ENCODE measurements at regions not wholly inside any gene's neighbourhood (a gene's known extent, or its start where the extent isn't known, plus 50 kb on each side); places are given as distances from the start of the nearest gene placed in this dataset.

DNA sequence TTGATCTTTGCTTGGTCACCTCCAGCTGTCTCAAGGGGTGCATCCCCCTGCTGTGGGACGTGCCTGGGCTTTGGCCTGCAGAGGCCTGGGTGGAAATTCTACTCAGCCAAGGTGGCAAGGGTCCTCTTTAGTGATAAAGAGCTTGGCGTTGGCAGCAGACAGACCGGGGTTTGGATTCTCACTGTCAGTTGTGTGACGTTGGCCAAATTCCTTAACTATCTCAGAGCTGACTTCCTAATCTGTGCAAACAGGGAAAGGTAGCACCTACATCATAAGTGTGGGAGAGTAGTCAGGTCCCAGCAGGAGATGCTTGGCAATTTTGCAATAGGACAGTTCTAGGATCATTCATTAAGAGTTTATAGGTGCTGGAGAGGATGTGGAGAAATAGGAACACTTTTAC is 154.3 kb upstream of the GSC start:
- DNase-seq = no peak

DNA sequence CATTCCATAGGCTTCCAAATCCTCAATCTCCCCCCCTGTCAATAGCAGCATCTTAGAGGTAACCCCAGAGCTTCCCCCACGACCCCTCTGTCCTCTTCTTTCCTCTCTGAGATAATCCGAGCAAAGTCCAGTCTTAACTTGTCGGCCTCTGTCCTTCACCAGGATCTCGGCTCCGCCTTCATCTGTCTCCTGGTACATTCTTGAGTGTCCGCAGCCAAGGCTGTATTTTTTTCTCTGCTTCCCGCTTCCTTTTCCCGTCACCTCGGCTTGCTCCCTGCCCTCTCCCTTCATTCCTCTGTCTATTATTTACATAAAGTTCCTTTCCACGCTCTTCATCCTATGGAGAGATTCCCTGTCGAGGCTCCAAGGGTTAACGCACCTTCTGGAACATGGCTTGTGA is 153.9 kb upstream of the GSC start:
- no peak for DNase-seq

DNA sequence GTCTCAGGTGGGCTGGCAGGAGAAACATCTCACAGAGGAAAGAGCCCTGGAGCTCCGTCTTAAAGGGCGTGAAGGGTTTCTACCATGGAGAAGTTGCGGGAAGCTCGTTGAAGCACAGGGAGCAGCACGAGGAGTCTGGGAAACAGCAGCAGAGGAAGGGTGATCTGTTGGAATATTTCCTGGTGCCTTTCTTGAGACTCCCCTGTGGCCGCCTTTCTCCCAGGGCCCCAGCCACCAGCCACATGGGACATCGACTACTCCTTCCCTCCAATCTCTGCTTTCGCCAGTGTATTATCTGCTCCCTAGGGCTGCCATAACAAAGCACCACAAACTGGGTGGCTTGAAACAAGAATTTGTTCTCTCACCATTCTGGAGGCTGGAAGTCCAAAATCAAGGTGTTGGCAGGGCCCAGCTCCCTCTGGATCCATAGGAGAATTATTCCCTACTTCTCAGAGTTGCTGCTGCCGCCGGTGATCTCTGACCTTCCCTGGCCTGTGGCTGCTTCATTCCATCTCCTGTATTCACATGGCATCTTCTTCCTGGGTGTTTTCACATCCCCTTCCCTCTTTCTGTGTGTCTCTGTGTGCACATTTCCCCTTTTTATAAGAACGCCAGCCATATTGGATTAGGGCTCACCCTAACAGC is 152.8 kb upstream of the GSC start:
- DNase-seq = no peak

DNA sequence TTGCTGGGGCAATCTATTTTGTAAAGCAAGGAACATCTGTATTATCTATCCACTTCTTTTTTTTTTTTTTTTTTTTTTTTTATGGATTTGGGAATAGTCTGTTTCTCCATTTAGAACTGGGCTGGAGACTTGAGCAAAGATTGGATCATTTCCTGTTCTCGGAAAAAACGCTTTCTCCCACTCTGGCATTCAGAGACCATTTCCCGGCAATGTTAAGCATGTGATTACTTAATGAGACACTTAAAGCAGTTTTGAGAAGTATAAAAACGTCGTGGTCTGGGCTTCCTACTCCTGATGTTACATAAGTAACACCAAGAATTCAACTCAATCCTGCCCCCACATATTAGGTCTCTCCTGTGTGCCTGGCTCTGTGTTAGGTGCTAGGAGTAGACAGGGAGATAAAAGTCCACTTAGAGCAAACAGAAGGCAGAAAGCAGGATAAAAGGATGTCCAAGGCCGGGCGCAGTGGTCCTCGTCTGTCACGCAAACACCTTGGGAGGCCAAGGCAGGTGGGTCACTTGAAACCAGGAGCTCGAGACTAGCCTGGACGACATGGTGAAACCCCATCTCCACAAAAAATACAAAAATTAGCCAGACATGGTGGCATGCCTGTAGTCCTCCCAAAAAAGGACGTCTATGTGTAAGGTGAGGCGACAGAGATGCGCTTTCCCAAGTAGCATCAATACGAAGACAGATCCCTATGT is 152.1 kb upstream of the GSC start:
- DNase-seq = peak; percentile 79

DNA sequence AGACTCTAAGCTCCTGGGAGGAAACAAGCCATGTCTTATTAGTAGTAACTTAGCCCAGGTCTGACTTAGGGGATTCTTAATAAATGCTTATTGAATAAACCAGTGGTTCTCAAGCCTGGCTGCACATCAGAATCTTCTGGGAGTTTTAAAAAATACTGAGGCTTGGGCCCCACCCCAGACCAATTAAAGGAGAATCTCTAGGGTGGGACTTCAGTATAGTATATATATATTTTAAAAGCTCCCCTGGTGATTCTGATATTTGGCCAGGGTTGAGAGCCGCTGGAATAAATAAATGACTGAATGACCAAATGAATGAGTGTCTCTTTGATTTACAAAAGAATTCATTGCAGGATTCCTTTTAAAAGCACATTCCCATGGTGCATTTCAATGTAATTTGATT is 151.5 kb upstream of the GSC start:
- no peak for DNase-seq

DNA sequence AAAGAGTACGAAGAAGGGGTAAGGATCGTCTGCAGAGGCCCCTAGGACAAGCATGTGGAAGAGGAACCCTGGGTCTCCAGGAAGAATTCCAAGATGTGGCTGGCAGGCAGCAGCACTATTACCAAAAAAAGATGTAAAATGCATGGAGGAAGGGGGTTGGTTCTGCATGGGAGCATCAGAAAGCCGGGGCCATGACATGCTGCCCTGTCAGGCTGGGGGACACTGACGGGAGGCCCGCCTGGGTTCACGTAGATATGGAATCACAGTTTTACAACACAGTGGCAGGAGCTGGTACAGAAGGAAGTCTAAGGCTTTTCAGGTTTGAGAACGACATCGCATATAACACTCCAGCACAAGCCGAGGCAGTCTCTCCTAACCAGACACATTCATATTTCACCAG is 150.0 kb upstream of the GSC start:
- no peak for DNase-seq

DNA sequence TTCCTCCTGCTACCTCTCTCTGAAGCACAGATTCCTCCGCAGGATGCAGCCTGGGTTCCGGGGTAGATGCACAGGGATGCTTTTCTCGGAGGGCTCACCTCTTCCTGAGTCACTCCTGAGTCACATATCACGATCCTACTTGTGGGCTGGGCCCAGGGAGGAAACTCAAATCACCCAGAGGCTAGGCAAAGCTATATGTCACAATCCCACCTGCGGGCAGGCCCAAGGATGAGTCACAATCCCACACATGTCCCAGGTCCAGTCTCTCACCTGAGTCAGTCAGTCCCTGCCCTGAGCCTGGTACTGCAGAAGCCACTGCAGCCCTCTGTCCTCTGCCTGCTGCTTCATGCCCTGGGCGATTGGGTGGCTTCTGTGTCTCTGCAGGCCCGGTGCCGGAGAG is 149.0 kb upstream of the GSC start:
- DNase-seq = no peak

DNA sequence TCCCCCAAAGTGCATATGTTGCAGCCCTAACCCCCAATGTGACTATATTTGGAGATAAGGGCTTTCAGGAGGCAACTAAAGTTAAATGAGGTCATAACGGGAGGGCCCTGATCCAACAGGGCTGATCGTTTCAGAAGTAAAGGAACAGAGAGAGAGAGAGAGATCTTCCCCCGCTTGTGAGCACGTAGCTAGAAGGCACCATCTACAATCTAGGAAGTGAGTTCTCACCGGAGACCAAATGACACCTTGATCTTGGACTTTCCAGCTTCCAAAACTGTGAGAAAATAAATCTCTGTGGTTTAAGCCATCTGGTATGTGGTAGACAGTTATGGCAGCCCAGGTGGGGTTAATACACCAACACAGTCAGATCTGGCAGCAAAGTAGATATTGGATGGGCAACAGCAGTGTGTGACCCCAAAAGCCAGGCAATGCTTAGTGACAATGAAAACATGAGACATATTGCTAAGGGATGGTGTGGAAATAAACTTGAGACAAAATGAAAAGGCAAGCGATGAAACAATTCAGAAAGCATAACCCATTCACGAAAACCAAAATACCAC is 147.2 kb upstream of the GSC start:
- no peak for DNase-seq

DNA sequence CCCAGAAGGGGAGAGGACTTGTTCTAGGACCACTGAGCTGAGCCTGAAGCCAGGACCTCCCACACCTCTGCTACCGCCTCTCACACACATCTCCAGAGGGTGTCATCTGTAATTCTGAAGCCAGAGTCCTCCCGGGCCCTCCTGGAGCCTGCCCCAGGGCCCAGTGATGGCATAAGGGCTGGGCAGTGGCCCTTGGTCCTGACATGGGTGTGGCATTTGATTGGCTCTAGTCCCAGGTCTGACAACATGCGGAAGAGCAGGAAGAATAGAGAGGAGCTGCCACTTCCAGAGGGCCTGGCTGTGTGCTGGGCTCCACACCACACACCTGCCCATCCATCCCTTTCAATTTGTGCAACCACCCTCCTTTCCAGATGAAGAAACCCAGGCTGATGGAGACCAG is 144.3 kb upstream of the GSC start:
- DNase-seq = no peak

DNA sequence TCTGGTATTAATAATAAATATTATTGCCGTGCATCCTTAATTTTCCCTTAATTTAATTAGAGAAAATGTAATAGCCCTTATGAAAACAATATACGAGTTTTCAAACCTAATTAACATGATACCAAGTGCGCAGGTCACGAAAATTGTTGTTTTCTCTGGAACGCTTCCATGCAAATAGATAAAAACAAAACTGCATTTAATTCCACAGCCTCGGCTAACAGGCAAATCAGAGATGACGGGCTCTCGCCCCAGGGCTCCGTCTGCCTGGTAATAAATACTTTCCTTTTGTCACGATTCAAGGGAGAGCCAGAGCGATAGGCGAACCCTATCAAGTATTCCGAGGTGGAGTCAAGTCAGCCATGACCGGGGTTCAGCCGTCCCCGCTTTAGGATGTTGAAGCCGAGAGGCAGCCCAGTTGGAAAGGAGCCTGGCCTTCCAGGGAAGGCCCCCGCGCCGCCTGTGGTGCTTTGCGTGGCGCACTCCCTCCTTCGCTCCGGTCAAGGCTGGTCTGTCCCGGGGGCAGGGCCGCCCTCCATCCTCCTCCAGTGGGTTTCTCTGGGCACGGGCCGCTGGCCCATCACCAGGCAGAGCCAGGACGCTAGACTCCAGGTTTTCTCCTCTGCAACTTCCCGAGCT is 137.8 kb upstream of the GSC start:
- DNase-seq = no peak

DNA sequence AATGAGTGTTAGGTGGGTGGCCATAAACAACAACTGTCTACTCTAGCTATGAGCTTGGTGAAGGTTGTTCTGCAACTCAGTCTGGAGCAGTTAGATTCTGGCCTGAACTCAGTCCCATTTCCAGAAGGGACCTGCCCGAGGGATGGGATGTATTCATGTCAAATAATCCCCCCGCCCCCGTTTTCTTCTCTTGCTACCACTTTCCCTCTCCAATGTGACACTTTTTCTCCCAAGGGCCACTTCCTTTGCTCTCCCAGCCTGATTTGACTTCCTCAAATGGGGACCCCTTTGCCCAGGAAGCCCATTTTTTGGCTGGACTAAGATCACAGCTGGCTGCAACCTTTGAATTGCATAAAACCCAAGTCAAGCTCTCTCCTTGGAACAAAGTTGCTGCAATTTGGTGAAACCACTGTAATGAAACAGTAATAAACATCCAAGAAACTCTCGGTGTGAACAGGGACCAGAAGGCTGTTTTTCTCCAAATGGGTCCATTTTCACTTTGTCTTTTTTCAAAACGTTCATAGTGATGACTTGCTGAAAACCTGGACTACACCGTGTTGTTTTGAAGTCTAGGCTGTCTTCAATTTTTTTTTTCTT is 137.2 kb upstream of the GSC start:
- DNase-seq = no peak

DNA sequence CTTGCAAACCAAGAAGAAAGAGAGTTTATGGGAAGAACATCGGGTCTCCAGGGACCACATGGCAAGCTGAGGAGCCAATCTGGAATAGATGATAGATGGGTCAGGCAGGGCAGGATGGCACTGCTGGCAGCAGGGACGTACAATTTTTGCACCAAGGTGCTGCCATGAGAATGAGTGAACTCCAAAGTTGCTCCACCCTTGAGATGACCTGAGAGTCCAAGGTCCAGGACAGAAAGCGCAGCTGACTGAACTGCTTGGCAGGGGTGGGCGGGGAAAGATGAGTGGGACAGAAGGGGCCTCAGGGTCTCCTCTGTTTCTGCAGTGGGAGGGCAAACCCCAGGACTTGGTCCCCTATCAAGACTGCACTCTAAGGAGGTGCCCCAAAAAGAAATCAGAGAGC is 136.7 kb upstream of the GSC start:
- no peak for DNase-seq

DNA sequence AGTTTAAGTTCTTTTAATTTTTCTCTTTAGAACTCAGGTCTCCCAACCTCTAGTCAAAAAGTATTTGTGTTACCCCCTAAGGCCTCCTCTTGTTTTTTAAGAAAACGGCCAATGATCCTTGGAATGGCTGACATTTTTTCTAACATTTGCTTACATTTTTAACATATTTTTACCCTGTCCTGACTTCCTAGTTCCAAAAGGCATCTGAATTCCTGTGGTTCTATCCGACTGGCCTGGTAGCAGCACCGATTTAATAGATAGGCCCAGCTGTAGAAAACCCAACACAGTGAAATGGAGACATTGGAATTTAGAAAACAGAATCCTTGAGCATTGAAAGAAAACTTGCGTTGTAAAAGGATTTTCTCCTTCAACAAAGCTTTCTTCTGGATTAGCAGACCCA is 134.7 kb upstream of the GSC start:
- DNase-seq = no peak

DNA sequence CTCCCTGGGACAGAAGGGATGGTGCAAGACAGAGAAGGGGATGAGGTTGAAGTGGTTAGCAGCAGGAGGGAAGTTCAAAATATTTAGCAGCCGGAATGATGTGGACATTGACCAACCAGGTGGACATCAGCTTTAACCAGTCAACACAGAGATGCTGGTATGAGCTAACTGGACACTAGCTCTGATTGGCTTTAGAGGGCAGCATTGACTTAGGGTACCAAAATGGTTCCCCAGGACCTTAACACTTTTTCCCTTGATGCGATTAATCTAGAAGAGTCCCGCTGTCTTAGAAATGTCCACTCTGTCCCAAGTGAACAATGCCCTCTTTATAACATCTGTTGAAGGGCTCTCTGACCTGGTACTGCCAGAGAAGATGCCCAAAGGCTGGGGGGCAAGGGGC is 134.0 kb upstream of the GSC start:
- DNase-seq = no peak

DNA sequence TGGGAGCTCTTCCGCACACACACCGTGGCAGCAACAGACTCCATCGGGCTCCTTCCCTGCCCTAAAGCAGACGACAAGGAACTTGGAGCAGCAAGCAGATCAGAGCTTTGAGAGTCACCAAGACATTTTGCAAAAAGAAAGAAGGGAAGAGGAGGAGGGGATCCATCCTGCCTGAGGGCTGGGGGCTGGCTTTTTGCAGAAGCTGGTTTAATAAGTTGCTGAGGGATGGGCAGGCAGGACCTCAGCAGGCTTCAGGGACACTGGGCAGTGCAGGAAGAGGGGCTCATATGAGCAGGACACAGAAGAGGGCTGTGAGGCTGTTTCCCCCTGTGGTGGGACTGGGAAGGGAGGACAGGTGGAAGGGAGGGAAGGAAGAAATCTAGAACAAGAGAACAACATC is 133.4 kb upstream of the GSC start:
- no peak for DNase-seq

DNA sequence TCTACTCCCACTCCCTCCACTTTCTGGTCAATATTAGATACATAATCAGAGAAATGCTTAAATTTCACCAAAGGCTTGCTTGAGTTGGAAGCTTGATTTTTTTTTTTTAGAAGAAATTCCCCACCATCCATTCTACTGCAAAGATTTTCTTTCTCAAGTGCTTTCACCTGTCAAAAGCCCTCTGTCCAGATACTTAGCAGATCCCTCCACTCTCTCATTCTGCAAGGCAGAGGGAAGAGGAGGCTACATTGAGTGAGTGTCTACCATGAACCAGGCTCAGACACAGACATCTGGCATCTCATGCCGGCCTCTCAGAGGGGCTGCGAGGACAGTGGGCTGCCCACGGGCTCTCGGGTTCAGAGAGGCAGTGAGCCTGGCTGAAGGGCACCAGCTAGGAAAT is 127.6 kb upstream of the GSC start:
- DNase-seq = no peak

DNA sequence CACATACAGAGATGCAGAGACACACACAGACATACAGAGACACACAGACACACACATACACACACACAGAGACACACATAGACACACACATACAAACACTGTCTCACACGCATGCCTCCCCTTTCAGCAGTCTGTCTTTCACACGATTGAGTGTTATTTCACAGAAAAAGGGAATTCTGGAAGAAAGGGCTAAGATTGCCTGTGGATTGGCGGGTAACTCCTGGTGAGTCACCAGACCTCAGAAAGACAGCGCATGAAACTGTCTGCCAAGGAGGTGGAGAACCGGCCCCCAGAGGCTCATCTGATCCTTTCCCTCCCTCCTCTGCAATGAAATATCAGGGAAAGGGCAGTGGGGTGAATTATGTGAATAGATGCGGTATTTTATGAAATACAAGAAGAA is 127.2 kb upstream of the GSC start:
- DNase-seq = peak; percentile 28

DNA sequence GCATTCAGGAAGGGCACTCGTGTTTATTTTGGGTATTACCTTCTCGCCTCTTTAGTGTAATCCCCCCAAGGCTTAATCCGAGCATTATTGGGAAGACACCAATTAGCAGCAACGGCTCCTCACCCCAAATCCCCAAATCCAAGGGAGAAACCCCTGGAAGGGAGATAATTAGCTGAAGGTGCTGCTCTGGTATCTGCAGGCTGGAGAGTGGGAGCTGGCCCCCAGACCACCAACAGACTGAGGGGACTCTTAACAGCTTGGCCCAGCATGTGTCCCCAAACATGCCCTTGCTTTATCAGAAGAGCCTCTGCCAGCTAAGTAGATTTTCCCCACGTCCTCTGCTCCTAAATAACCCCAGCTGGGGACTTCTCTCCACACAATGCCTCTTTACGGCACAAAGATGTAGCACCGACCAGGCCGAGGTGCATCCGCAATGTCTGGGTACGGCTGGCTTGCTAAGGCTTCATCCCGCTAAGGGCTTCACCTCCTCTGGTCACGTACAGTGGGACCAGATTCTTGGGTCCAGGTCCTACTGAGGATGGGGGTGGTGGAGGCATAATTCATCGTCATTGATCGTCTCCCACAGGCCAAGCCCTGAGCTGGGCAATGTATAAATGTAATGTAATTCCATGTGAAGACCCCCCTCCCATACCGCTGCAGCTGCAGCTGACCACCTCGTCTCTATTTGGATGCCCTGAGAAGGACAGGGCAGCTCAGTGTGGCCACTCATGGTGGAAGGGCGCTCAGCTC is 123.7 kb upstream of the GSC start:
- DNase-seq = no peak

DNA sequence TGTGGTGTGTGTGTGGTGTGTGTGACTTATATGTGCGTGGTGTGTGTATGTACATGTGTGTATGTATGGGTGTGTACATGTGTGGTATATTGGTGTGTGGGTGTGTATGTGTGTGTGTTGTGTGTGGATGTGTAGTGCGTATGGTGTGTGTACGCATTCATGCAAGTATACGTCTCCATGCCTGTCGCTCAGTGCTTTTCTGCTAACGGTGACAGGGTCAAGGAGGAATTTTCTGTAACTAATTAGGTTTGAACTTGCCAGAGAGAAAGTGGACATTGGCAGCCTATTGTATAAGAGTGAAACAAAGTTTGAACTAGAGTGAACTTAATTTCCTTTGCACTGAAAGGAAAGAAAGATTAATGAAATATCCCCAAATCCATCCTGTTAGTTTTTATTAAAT is 120.9 kb upstream of the GSC start:
- no peak for DNase-seq

DNA sequence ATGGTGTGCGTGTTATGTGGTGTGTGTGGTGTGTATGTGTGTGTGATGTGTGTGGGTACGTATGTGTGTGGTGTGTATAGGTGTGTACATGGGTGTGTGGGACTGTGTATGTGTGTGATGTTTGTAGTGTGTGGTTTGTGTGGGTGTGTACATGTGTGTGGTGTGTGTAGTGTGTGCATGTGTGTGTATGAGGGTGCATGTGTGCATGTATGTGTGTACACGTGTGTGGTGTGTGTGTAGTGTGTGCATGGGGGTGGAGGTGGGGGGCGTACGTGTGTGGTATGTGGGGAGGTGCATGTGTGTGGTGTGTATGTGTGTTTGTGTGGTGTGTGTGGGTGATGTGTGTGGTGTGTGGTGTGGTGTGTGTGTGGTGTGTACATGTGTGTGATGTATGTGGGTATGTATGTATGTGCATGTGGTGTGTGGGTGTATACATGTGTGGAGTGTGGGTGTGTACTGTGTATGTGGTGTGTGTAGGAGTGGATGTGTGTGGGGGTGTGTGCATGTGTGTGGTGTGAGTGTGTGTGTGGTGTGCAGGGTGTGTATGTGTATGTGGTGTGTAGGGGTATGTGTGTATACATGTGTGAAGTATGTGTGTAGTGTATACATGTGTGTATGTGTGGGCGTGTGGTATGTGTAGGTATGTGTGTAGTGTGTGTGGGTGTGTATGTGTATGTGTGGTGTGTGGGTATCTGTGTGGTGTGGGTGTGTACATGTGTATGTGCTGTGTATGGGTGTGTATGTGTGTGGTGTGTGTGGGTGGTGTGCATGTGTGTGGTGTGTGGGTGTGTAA is 119.8 kb upstream of the GSC start:
- no peak for DNase-seq

DNA sequence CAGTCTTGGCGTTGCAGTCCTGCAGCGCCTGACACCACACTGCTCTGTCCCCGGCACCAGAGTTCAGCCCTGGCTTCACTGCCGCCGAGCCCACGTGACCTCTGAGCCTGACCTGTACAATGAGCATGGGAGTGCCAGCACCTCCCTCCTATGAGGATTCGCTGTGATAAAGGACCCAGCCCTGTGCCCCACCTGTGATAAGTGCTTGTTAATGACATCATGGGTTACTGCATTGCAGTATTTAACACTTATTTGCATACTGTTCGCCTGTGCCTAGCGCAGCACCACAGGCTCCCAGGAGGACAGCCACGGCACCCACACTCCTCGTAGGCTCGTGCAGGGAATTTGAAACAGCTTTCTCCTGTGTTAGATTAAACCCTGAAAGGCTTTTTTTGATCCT is 118.2 kb upstream of the GSC start:
- no peak for DNase-seq

All from muscle of arm (tissue), 1 donor.